ENCODE measurements at regions not wholly inside any gene's neighbourhood (a gene's known extent, or its start where the extent isn't known, plus 50 kb on each side); places are given as distances from the start of the nearest gene placed in this dataset.

- CTCF ChIA-PET: no interaction called here
- FAIRE-seq: no peak
- dilution Hi-C loops (cut with MboI; ENCODE audit: extremely low pct_ligation_motif_present, low sequenced_read_pairs): no loop called here
These were observed 504.3 kb downstream of the FAM181B start for GRCh38 chr11:82229341-82229740.

GRCh38 chr11:82225930-82226329 lies 507.7 kb downstream of the FAM181B start:
- Histone ChIP-seq H3K4me3 (replicated peaks in 1 of 3; ENCODE audit: insufficient read depth in 1 of 3, low read depth in 1 of 3, low read length in 3 of 3) (no peak overlapping the region), H4K20me1 (replicated peaks; ENCODE audit: control insufficient read depth, extremely low read depth, insufficient read depth, low read length) (no peaks in the 10 kb centered on the region), H3K9ac (replicated peaks; ENCODE audit: extremely low read depth, insufficient read depth, low read length) (no peak overlapping the region), H3K27me3 (ENCODE audit: control insufficient read depth in 2 of 2, insufficient read depth in 2 of 2, low read length in 2 of 2) (no peaks in the 10 kb centered on the region), H3K4me1 (ENCODE audit: control insufficient read depth, extremely low read depth, insufficient read depth, low read length) (no peaks in the 10 kb centered on the region), H3K79me2 (ENCODE audit: control insufficient read depth, insufficient read depth, low read length) (no peaks in the 10 kb centered on the region), H3K27ac (ENCODE audit: insufficient read depth, low read depth, low read length) (no peak overlapping the region), H3K4me2 (ENCODE audit: insufficient read depth, low read length) (no peak overlapping the region), H3K9me3 (replicated peaks; ENCODE audit: control insufficient read depth, insufficient read depth, low read length) (no peaks in the 10 kb centered on the region), H3K9me1 (replicated peaks; ENCODE audit: control insufficient read depth, extremely low read depth, insufficient read depth, low read length) (peaks cover 2% of the 10 kb centered on the region), H2AFZ (ENCODE audit: low read depth, low read length) (no peak overlapping the region), H3K36me3 (ENCODE audit: control insufficient read depth in 2 of 2, extremely low read depth in 1 of 2, insufficient read depth in 2 of 2, low read length in 2 of 2) (no peaks in the 10 kb centered on the region)
- FAIRE-seq: no peak
- CTCF ChIA-PET: no interaction called here
- TF ChIP-seq JUN (IDR thresholded peaks at IDR 0.05; ENCODE audit: borderline replicate concordance, insufficient read depth, insufficient read length, low read depth) (no peak), EZH2 (IDR thresholded peaks at IDR 0.05; ENCODE audit: borderline replicate concordance, low read depth, low read length, severe bottlenecking) (no peak), GATA2 (IDR thresholded peaks at IDR 0.05; ENCODE audit: insufficient read depth, insufficient read length, low read depth, low read length) (no peak), MAX (IDR thresholded peaks at IDR 0.05; ENCODE audit: insufficient read depth, insufficient read length) (no peak), MYC (IDR thresholded peaks at IDR 0.05; ENCODE audit: low read depth, low read length) (no peak), CTCF (IDR thresholded peaks at IDR 0.05; ENCODE audit: extremely low read depth in 1 of 2, insufficient read depth in 1 of 2, low read depth in 1 of 2, low read length in 2 of 2) (no peak), POLR2AphosphoS5 (IDR thresholded peaks at IDR 0.05; ENCODE audit: insufficient read depth, low read depth, low read length) (no peak)
- no TSS peak for BruUV-seq (replicated peaks)
- intact Hi-C loops (cut with micrococcal nuclease) (no loop called here), dilution Hi-C loops (cut with MboI; ENCODE audit: extremely low pct_ligation_motif_present, low sequenced_read_pairs) (no loop called here)
- DNase-seq (ENCODE audit: low read depth, low spot score): no peak
- POLR2A ChIA-PET: no interaction called here

More at GRCh38 chr11:82229341-82229740, 504.3 kb downstream of the FAM181B start:
- Histone ChIP-seq H3K9me3 (replicated peaks; ENCODE audit: control insufficient read depth, insufficient read depth, low read length) (no peaks in the 10 kb centered on the region), H3K27ac (ENCODE audit: insufficient read depth, low read depth, low read length) (no peak overlapping the region), H3K36me3 (ENCODE audit: control insufficient read depth in 2 of 2, extremely low read depth in 1 of 2, insufficient read depth in 2 of 2, low read length in 2 of 2) (no peaks in the 10 kb centered on the region), H4K20me1 (replicated peaks; ENCODE audit: control insufficient read depth, extremely low read depth, insufficient read depth, low read length) (no peaks in the 10 kb centered on the region), H3K4me3 (replicated peaks in 1 of 3; ENCODE audit: insufficient read depth in 1 of 3, low read depth in 1 of 3, low read length in 3 of 3) (no peak overlapping the region), H3K9ac (replicated peaks; ENCODE audit: extremely low read depth, insufficient read depth, low read length) (no peak overlapping the region), H2AFZ (ENCODE audit: low read depth, low read length) (no peak overlapping the region), H3K27me3 (ENCODE audit: control insufficient read depth in 2 of 2, insufficient read depth in 2 of 2, low read length in 2 of 2) (no peaks in the 10 kb centered on the region), H3K79me2 (ENCODE audit: control insufficient read depth, insufficient read depth, low read length) (no peaks in the 10 kb centered on the region), H3K4me2 (ENCODE audit: insufficient read depth, low read length) (no peak overlapping the region), H3K9me1 (replicated peaks; ENCODE audit: control insufficient read depth, extremely low read depth, insufficient read depth, low read length) (peaks cover 2% of the 10 kb centered on the region), H3K4me1 (ENCODE audit: control insufficient read depth, extremely low read depth, insufficient read depth, low read length) (no peaks in the 10 kb centered on the region)
- intact Hi-C loops (cut with micrococcal nuclease): no loop called here
- POLR2A ChIA-PET: no interaction called here
- no peak for DNase-seq (ENCODE audit: low read depth, low spot score)
- TF ChIP-seq MYC (IDR thresholded peaks at IDR 0.05; ENCODE audit: low read depth, low read length) (no peak), POLR2AphosphoS5 (IDR thresholded peaks at IDR 0.05; ENCODE audit: insufficient read depth, low read depth, low read length) (no peak), JUN (IDR thresholded peaks at IDR 0.05; ENCODE audit: borderline replicate concordance, insufficient read depth, insufficient read length, low read depth) (no peak)
- BruUV-seq (replicated peaks): no TSS peak
